ENCODE measurements at regions not wholly inside any gene's neighbourhood (a gene's known extent, or its start where the extent isn't known, plus 50 kb on each side); places are given as distances from the start of the nearest gene placed in this dataset.

DNA sequence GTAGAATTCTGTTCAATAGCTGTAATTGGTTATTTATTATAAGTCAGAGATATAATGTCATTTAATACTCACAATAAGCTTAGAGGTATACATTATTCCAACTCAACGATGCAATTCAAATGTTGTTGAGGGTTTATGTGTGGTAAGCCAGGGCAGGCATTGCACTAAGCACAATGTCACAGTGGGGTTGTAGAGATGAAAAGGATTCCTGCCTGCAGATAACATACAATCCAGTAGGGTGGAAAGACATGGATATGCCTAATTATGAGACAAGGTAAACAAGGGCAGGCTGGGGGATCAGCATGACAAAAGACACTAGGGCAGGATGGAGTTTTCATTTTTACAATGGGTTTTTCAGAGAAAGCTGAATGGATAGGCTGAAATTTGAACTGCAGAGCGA lies 98.7 kb upstream of the PALM2AKAP2 start:
- no peak overlapping the region for H3K4me3 ChIP-seq
- TF ChIP-seq POLR2A (IDR thresholded peaks at IDR 0.05), result no peak
- TF ChIP-seq, protein P1, sequence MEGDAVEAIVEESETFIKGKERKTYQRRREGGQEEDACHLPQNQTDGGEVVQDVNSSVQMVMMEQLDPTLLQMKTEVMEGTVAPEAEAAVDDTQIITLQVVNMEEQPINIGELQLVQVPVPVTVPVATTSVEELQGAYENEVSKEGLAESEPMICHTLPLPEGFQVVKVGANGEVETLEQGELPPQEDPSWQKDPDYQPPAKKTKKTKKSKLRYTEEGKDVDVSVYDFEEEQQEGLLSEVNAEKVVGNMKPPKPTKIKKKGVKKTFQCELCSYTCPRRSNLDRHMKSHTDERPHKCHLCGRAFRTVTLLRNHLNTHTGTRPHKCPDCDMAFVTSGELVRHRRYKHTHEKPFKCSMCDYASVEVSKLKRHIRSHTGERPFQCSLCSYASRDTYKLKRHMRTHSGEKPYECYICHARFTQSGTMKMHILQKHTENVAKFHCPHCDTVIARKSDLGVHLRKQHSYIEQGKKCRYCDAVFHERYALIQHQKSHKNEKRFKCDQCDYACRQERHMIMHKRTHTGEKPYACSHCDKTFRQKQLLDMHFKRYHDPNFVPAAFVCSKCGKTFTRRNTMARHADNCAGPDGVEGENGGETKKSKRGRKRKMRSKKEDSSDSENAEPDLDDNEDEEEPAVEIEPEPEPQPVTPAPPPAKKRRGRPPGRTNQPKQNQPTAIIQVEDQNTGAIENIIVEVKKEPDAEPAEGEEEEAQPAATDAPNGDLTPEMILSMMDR (IDR thresholded peaks at IDR 0.05), result no peak
- peaks cover 0 to 3% (median 0%) of the 10 kb centered on the region in 4 donors for H3K27me3 ChIP-seq
- no peaks in the 10 kb centered on the region for H3K9me3 ChIP-seq
- H3K36me3 ChIP-seq, result no peaks in the 10 kb centered on the region
- H3K27ac ChIP-seq, result no peak overlapping the region
- intact Hi-C loops (cut with DNase I), result no loop called here
- 57 to 63% methylated on average over 2 of the region's 2 CpGs for WGBS, 2 donors
- no peak for DNase-seq
- H3K4me1 ChIP-seq, result no peaks in the 10 kb centered on the region

DNA sequence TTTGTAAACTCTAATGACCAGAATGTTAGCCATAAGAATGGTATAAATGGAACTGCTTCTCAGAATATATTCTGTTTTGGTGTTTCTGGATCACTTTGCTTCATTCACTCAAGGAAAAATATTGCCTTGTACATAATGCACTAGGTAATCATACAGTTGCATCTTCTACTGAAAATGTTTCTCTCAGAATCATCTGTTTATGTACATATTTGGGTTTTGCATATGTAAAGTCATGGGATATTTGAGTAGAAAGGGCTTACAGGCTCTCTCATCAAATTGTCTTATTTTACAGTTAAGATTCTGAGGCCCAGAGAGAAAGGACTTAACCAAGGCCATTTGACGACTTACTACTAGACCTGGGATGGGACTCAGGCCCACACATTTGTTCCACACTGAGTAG lies 97.8 kb upstream of the PALM2AKAP2 start:
- TF ChIP-seq, protein P1 (IDR thresholded peaks at IDR 0.05), result no peak
- no peak for TF ChIP-seq POLR2A (IDR thresholded peaks at IDR 0.05)
- H3K27ac ChIP-seq, result no peak overlapping the region
- no peaks in the 10 kb centered on the region for H3K9me3 ChIP-seq
- 67 to 88% methylated on average over 1 of the region's 1 CpG for WGBS, 2 donors
- no peaks in the 10 kb centered on the region for H3K4me1 ChIP-seq
- no peak for DNase-seq
- peaks cover 0 to 7% (median 0%) of the 10 kb centered on the region in 4 donors for H3K27me3 ChIP-seq
- H3K4me3 ChIP-seq, result no peak overlapping the region
- intact Hi-C loops (cut with DNase I), result no loop called here
- no peaks in the 10 kb centered on the region for H3K36me3 ChIP-seq

DNA sequence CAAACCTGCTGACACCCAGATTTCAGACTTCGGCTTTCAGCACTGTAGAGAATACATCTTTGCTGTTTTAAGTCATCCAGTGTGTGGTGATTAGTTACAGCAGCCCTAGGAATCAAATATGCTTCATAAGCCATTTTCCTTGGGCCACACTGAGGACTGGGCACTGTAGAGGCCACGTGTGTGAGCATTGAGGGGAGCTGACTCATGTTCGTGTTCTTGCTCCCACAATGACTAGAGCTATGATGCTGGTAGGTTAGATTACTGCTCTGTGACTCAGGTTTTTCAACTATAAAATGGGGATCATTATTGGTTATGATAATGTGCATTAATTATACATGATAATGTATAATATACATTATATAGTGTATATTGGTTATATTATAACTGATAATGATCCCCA lies 96.5 kb upstream of the PALM2AKAP2 start:
- 54 to 65% methylated on average over 3 of the region's 3 CpGs for WGBS, 2 donors
- no peaks in the 10 kb centered on the region for H3K4me1 ChIP-seq
- peaks cover 0 to 8% (median 0%) of the 10 kb centered on the region in 4 donors for H3K27me3 ChIP-seq
- DNase-seq, result no peak
- H3K4me3 ChIP-seq, result no peak overlapping the region
- no peaks in the 10 kb centered on the region for H3K36me3 ChIP-seq
- TF ChIP-seq, protein P1 (IDR thresholded peaks at IDR 0.05), result no peak
- TF ChIP-seq POLR2A (IDR thresholded peaks at IDR 0.05), result no peak
- H3K9me3 ChIP-seq, result no peaks in the 10 kb centered on the region
- H3K27ac ChIP-seq, result no peak overlapping the region
- intact Hi-C loops (cut with DNase I), result no loop called here

DNA sequence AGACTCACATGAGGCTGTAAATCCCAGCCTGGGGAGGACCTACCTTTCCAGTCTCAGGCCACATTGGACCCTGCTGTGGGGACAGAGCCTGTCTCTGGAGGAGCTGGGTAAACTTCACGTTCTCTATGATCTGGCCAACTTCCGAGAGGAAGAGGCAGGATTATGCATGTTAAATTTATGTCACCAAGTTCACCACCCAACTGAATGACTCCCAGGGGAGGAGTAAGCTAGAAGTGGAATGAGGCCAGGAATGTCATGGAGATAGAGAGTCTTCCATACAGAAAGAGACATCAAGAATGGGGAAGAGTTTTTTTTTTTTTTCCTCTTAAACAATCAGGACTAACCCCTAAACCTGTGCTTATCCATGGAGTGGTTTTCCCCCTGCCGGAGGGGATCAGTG lies 90.3 kb upstream of the PALM2AKAP2 start:
- no peaks in the 10 kb centered on the region for H3K9me3 ChIP-seq
- H3K4me1 ChIP-seq, result no peaks in the 10 kb centered on the region
- H3K4me3 ChIP-seq, result no peak overlapping the region
- no peak for DNase-seq
- WGBS, 2 donors, result 73 to 81% methylated on average over 3 of the region's 3 CpGs
- H3K27me3 ChIP-seq, result peaks cover 0 to 4% (median 0%) of the 10 kb centered on the region in 4 donors
- intact Hi-C loops (cut with DNase I), result no loop called here
- TF ChIP-seq, protein P1 (IDR thresholded peaks at IDR 0.05), result no peak
- TF ChIP-seq POLR2A (IDR thresholded peaks at IDR 0.05), result no peak
- no peaks in the 10 kb centered on the region for H3K36me3 ChIP-seq
- no peak overlapping the region for H3K27ac ChIP-seq

DNA sequence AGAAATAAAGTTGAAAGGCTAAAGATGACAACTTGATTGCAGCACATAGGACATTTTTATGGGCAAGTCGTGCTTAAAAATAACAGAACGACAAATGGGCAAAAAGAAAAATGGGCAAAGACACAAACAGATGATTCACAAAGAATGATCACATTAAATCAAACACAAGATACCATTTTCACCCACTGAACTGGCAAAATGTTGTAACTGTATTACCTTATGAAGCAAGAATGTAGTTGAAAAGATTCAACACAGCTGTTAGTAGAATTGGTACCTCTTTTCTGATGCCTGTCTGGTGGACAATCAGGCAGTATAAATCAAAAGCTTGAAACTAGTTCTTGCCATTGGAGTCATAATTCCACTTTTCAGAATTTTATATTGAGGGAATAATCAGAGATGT lies 81.0 kb upstream of the PALM2AKAP2 start:
- 50 to 52% methylated on average over 2 of the region's 2 CpGs for WGBS, 2 donors
- H3K4me1 ChIP-seq, result no peaks in the 10 kb centered on the region
- no peak for DNase-seq
- TF ChIP-seq, protein P1 (IDR thresholded peaks at IDR 0.05), result no peak
- no peak for TF ChIP-seq POLR2A (IDR thresholded peaks at IDR 0.05)
- no peak overlapping the region for H3K4me3 ChIP-seq
- no peak overlapping the region for H3K27ac ChIP-seq
- H3K9me3 ChIP-seq, result no peaks in the 10 kb centered on the region
- H3K27me3 ChIP-seq, result no peaks in the 10 kb centered on the region
- no peaks in the 10 kb centered on the region for H3K36me3 ChIP-seq
- intact Hi-C loops (cut with DNase I), result no loop called here

Measured in esophagus squamous epithelium (tissue), 5 donors.